ENCODE measurements at regions not wholly inside any gene's neighbourhood (a gene's known extent, or its start where the extent isn't known, plus 50 kb on each side); places are given as distances from the start of the nearest gene placed in this dataset.
"Not testable (repeated sequence)": the region's sequence is repeated elsewhere in the genome, so short reads cannot be mapped to it uniquely, and the experiment has no call there.

DNA sequence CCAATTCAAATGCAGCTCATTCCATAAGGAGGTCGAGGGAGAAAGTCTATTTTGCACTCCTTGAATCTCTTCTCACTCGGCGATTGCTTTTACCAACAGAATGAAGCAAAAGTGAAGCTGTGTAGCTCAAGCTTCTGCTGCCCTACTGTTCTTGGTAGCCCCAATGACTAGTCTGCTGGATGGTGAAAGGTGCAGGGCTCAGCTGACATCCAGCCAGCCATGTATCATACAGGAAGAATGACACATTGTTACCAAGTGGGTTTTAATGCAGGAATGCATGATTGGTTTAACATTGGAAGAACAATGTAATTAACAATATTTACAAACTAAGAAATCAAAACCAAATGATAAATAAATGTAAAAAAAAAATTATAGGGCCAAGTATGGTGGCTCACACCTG, 286.2 kb upstream of the HSFY2 start:
- no peak for DNase-seq (ENCODE audit: low read depth in 3 of 3, low spot score in 2 of 3)

DNA sequence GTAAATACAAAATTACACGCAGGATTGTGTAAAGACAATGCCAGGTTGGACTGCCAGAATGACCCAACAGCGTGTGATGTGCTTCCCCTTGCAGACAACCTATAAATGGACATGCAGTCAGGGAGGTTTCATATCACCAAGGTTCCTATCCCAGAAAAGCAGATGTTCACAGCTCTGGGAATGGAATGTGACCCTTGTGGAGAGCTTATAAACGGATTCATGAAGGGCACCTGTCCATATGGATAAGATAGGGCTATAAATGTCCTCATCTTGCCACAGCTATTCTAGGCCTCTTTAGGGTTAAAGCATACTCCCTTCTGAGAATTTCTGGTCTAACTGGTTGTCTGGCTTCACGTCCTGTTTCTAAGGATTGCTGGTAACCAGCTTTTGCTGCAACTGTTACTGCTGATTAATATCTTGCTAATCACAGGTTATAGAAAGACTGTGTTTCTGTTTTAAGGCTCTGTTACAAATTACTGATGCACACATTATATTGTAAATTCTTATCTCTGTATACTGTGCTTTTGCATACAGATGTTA, 285.4 kb upstream of the HSFY2 start:
- DNase-seq (ENCODE audit: low read depth in 3 of 3, low spot score in 2 of 3): no peak

DNA sequence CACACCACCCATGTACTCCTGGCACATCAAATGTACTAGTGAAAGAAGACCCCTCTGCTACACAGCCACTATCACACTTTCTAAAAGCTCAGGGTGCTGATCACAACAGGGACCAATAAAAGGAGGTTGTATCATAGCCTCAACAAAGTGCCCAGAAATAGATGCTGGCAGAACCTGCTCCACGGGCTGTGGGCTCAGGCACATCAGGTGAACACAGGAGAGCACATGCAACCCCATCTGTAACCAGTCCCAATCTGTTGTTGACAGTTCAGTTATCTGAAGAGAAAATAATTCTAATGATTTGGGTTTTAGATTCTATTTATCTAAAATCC, 282.6 kb upstream of the HSFY2 start:
- no peak for DNase-seq (ENCODE audit: low read depth in 3 of 3, low spot score in 2 of 3)

DNA sequence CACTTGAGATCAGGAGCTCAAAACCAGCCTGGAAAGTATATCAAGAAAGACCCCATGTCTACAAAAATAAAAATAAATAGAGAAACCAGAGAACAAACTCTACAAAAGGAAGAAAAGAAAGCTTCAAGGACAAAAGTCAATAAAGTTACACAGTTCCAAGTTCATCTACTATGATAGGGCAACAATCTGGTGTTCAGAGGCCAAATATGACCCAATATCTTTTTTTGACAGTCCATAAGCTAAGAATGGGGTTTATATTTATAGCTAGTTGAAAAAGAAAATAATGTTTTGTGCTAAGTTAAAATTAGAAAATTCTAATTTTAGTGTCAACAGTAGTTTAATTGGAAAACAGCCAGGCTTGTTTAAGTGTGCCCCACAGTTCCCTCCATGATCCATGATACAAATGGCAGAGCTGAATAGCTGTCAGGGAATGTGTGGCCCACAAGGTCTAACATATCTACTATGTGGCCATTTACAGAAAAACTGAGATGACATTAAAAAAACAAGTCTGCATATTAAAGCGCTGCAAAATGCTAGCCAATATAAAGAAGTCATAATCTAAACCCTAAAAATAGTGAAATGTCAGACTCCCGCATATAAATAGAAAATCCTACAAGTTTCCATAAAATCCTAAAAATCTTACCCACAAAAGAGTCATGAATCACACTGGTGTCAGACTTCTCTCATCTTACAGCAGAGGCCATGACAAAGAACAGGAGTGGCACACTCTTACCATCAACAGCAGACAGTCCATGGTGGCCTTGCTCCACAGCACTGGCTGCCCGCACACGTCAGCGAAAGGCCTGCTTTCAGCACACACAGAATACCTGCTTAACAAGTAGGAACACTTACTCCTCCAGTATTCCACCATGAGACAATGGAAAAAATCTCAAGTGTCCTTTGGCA, 281.9 kb upstream of the HSFY2 start:
- no peak for DNase-seq (ENCODE audit: low read depth in 3 of 3, low spot score in 2 of 3)

DNA sequence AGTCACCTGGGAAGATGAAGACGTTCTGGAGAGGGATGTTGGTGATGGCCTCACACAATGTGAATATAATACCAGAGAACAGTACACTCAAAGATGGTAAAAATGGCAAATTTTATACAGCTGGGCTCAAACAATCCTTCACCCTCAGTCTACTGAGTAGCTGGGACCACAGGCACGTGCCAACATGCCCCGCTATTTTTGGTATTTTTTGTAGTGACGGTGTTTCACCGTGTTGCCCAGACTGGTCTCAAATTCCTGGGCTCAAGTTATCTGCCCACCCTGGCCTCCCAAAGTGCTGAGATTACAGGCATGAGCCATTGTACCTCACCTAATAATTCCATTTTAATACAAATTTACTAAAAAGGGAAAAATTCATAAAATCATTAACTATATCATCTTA, 280.3 kb upstream of the HSFY2 start:
- DNase-seq (ENCODE audit: low read depth in 3 of 3, low spot score in 2 of 3): no peak

DNA sequence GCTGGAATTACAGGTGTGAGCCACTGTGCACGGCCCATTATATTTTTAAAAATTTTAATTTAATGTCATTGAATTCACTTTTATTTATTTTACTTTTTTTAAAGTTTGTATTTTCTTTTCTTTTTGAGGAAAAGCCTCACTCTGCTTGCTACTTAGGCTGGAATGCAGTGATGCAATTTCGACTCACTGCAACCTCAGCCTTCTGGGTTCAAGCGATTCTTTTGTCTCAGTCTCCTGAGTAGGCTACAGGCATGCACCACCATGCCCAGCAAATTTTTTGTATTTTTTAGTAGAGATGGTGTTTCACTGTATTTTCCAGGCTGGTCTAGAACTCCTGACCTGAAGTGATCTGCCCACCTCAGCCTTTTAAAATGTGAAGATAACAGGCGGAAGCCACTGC, 277.5 kb upstream of the HSFY2 start:
- no peak for DNase-seq (ENCODE audit: low read depth in 3 of 3, low spot score in 2 of 3)

DNA sequence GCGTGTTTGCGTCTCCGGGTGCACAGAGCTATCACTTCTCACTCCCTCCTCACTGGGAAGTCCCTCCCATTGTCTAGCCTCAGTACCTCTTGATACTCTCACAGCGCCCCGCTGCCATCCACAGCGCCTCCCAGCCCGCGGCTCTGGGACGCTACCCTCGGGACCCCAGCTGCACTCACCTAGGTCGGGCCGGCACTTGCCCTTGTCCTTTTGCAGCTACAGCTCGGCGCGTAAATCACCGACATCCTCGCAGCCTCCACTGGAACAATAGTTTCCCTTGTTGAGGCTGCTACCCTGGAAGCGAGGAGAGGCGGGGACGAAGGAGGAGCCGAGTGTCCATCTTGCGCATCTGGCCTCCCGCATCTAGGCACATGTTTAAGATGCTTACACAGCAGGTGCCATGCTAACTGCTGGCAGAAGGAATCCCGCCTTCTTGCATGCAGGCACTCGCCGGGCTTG, 269.5 kb upstream of the HSFY2 start:
- DNase-seq (ENCODE audit: low read depth in 3 of 3, low spot score in 2 of 3): no peak

DNA sequence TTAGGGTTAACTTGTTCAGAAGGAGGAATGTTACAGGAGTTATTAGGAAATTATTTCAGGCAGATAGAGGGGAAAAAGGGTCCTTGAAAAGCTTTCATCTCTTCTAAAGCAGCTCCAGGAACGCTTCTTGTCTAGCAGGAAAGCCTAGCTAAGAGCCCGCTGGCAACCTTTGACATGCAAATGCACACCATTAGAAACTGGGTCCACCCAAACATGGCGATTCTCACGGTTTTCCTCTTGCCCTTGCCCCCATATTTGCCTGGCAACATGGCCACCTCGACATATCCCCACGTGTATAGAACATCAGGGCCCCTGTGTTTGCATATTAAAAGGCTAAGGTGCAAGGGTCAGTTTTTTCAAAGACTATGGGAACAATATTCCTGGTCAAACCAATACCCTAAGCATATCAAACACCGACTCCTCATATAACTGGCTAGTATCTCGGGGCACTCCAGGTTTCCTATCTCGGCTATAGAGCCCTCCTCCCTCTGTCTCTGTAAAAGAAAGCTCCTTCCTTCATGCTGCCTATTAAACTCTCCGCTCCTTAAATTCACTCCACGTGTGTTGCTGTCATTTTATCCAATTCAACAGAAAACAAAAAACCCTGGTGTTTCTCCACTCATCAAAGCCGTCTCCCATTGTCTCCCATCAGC, 268.9 kb upstream of the HSFY2 start:
- DNase-seq (ENCODE audit: low read depth in 3 of 3, low spot score in 2 of 3): no peak

DNA sequence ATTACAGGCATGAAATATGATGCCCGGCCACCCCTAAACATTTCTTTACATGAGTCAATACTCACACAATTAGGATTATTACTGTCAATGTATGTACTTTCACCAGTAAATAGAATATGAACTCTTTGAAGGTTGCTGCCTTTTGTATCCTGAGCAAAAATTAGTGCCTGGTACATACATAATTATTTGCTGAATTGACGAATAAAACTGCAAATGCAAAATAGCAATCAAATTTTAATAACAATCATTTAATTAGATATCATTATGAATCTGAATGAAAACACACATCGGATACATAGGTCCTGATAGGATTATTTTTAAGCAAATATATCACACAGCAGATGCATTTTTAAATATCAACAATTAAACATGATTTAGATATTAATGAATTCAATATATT, 253.1 kb upstream of the HSFY2 start:
- no peak for DNase-seq (ENCODE audit: low read depth in 3 of 3, low spot score in 2 of 3)

DNA sequence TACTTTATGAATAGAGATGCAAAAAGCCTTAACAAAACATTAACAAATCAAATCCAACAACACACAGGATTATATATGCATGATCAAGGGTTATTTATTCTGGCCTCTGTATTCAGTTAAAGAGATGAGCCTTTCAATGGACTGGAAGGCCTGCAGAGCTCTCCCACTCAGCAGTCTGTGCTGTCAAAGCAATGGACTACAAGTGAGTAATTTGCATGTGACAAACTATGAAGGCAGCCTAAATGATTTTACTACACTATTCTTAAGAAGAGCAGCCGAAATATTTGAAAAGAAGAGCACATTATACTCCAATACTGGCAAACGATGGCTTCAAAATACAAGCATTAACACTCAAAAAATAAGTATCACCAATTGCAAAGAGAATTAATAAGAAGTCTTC, 250.4 kb upstream of the HSFY2 start:
- DNase-seq (ENCODE audit: low read depth in 3 of 3, low spot score in 2 of 3): no peak

DNA sequence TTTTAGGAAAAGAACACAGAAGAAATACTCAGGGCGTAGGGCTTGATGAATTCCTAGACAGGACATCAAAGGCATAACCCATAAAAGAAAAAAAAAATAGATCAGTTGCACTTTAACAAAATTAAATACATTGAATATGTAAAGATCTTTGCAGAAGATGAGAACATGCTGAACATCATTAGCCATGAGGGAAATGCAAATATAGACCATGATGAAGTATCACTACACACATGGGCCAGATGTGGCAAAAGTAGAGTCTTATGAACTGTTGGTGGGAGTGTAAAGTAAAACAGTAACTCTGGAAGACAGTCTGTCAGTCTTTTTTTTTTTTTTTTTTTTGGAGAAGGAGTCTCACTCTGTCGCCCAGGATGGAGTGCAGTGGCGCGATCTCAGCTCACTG, 246.7 kb upstream of the HSFY2 start:
- no peak for DNase-seq (ENCODE audit: low read depth in 3 of 3, low spot score in 2 of 3)

DNA sequence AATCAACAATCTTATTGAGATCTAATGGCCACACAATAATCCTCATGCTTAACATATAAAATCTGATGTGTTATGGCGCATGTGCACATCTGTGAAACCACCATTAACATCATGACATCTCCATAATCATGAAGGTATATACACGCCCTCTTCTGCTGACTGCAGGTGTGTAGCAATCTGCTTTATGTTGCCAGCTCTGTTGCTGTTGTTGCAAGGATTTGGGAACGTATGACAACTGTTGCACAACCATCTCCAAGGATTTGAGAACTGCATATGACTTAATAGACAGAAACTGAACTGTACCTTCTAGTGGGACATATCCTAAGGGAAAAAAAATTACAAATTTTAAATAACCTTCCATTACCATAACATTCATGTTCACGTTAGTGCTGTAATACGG, 243.5 kb upstream of the HSFY2 start:
- no peak for DNase-seq (ENCODE audit: low read depth in 3 of 3, low spot score in 2 of 3)

DNA sequence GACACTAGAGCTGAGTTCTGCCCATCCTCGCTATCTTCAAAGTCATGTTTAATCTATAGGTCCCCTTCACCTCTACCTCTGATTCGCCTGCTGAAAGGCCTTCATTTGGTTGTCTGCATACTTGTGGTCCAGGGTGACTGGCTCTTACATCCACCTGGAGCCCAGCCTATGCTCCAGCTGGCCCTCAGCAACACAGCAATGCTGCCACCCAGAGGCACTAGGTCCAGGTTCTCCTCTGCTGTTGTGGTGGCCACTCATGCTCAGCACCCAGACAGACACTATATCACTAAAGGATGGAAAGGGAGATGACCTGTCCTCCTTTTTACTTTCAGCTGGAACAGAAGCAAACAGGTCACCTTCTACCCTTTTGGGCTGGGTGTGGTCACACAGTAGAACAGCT, 242.3 kb upstream of the HSFY2 start:
- no peak for DNase-seq (ENCODE audit: low read depth in 3 of 3, low spot score in 2 of 3)

DNA sequence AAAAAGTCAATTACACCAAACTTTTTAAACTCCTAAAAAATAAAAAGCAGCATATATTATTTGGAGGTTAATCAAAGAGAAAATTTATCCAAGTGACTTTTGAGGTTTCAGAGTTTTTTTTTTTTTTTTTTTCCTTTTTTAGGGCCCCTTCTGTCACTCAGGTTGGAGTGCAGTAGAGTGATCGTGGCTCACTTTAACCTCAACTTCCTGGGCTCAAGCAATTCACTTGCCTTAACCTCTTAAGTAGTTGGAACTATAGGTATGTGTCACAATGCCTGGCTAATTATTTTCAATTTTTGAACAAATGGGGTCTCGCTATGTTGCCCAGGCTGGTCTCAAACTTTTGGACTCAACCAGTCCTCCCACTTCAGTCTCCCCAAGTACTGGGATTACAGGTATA, 241.7 kb upstream of the HSFY2 start:
- no peak for DNase-seq (ENCODE audit: low read depth in 3 of 3, low spot score in 2 of 3)

DNA sequence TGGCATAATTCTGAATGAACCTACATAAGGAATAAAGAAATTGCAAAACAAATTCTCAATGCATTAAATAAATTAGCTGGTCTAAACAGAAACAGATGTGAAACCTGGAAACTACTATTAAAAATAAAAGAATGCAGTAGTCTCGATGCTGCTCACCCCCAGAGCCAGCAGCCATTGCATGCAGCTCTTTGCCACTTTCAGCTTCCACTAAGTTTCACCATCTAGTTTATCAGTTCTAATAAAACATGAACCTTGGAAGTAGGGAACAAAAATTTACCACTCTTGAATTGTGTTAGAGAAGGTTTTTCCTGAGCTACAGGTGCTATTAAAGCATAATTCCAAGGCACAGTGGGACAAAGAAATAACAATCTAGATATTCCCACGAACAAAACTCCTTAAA, 239.4 kb upstream of the HSFY2 start:
- DNase-seq (ENCODE audit: low read depth in 3 of 3, low spot score in 2 of 3): no peak

DNA sequence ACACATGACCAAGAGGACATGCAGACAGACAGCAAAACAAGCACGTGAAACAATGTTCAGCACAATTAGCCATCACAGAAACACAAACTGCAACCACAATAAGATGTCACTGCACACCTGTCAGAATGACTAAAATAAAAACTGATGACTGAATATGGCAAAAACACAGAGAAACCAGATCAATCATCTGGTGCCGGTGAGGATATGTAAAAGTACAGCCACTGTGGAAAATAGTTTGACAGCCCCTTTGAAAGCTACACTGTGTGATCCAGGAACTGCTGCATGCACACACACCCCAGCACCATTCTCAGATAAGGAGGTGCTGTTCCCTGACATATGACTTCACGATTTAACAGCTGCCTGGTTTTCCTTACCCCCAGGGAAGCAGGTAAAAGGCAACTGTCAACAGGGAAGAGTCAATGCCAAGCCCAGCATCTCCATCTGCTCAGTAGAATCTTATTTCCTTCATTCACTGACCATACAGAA, 238.1 kb upstream of the HSFY2 start:
- no peak for DNase-seq (ENCODE audit: low read depth in 3 of 3, low spot score in 2 of 3)

DNA sequence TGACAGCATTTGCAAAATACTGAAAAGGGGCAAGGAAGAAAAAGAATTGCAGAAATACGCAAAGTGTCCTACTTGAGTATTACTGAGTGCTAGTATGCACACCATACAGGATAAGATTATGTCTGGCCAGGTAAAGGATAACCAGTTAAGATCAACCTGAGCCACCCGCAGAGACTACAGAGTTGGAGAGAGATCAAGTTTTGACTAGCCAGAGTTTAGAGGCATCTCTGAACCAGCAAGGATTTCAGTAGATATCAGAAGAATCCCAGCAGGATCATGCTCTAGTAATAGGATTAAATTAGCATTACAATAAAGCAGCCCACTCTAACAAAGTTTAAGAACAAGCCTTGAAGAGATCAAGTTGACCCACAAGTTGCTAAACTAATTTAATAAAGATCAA, 232.7 kb upstream of the HSFY2 start:
- DNase-seq (ENCODE audit: low read depth in 3 of 3, low spot score in 2 of 3): no peak

DNA sequence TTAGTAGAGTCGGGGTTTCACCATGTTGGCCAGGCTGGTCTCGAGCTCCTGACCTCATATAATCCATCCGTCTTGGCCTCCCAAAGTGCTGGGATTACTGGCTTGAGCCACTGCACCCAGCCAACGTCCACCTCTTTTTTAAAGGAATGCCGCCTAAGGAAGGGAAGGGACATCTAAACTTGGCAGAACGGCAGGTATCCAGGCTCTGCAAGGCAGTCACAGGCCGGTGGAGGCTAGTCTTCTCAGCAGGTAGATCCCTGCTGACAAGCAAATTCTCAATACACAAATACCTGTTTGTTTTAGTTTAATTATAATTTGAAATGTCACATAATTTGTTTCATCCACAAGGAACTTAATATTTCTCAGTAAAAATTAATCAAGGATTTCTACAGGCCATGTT, 232.0 kb upstream of the HSFY2 start:
- DNase-seq (ENCODE audit: low read depth in 3 of 3, low spot score in 2 of 3): no peak

DNA sequence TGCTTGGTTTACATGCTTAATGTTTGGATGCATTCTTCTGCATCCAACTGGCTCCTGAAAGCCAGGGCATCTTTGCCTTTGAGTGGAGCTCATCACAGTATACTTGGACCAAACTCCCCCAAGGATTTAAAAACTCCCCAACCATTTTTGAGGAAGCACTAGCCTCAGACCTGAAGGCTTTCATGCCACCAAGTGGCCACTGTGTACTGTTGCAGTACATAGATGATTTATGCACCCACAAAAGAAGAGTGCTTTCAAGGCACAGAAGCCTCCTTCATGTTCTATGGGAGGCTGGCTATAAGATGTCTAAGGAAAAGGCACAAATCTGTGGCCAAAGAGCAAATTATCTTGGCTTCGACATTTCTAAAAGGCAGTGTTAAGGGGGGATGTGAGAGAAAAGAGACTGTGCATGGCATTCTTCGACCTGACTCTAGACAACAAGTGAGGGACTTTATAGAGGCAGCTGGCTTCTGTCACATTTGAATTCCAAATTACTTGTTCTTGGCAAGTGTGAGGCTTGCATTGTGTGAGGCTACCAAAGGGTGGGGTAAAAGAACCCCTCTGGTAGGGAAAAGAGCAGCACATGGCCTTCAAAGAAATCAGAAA, 224.2 kb upstream of the HSFY2 start:
- no peak for DNase-seq (ENCODE audit: low read depth in 3 of 3, low spot score in 2 of 3)

DNA sequence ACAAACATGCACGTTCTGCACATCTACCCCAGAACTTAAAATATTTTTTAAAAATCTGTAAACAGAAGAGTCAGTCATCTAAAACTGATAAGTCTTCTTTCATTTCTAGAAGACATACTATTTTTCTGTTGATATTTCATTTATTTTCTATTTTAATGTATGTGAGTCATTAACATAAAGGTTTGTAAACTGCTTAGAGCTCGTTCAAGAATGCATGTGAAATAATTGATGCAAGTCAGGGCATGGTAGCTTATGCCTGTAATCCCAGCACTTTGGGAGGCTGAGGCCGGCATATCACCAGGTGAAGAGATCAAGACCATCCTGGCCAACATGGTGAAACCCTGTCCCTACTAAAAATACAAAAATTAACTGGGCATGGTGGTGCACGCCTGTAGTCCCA, 219.9 kb upstream of the HSFY2 start:
- no peak for DNase-seq (ENCODE audit: low read depth in 3 of 3, low spot score in 2 of 3)

DNA sequence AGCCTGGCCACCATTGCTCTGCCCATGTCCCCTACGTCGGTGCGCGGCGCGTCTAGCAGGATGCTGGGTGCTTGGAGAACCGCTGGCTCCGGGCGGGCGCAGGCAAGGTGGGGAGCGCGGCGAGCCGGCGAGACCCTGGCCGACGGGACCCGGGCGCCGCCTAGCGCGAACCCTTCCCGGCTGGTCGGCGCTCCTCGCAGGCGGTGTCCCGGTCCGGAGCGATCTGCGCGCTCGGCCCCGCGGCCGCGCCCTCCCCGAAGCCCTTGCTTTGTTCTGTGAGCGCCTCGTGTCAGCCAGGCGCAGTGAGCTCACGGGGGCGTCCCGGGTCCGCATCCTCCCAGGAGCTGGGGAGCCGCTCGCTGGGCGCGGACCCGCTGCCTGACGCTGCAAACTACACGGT, 219.1 kb upstream of the HSFY2 start:
- not testable (repeated sequence) for DNase-seq (ENCODE audit: low read depth in 3 of 3, low spot score in 2 of 3)

DNA sequence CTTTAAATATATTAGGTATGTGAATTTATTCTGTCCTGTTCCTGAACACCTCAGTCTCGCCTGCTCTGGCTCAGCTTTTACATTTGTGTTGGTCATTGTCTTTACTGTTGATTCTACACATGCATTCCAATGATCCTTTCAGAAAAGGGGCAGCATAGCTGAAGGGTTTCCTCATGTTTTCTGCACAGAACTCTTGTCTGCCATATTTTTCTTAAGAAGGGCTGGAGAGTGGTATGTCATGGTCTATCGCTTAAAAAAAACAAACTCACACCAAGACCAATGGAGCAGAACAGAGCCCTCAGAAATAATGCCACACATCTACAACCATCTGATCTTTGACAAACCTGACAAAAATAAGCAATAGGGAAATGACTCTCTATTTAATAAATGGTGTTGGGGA, 215.8 kb upstream of the HSFY2 start:
- no peak for DNase-seq (ENCODE audit: low read depth in 3 of 3, low spot score in 2 of 3)
